ENCODE measurements at regions not wholly inside any gene's neighbourhood (a gene's known extent, or its start where the extent isn't known, plus 50 kb on each side); places are given as distances from the start of the nearest gene placed in this dataset.

GRCh38 chr3:118088696-118089095, 946.0 kb downstream of the IGSF11 start:
- Histone ChIP-seq H3K36me3 (ENCODE audit: control insufficient read depth in 5 of 5, insufficient read depth in 5 of 5, low read length in 5 of 5) (no peaks in the 10 kb centered on the region), H3K4me3 (ENCODE audit: low read depth in 1 of 5, low read length in 5 of 5) (no peak overlapping the region), H3K9me3 (ENCODE audit: control insufficient read depth in 5 of 5, low read length in 5 of 5) (peaks cover 0 to 11% (median 4%) of the 10 kb centered on the region in 5 donors)

GRCh38 chr3:118089563-118089962, 945.1 kb downstream of the IGSF11 start:
- Histone ChIP-seq H3K27ac (ENCODE audit: low read depth, low read length) (no peak overlapping the region), H3K27me3 (ENCODE audit: control insufficient read depth in 5 of 5, insufficient read depth in 4 of 5, low read length in 5 of 5) (no peaks in the 10 kb centered on the region), H3K4me3 (ENCODE audit: low read depth in 1 of 5, low read length in 5 of 5) (no peak overlapping the region), H3K9ac (ENCODE audit: low read length in 5 of 5) (no peak overlapping the region), H3K36me3 (ENCODE audit: control insufficient read depth in 5 of 5, insufficient read depth in 5 of 5, low read length in 5 of 5) (no peaks in the 10 kb centered on the region), H3K4me1 (ENCODE audit: control insufficient read depth in 5 of 5, insufficient read depth in 5 of 5, low read length in 5 of 5) (no peaks in the 10 kb centered on the region), H3K9me3 (ENCODE audit: control insufficient read depth in 5 of 5, low read length in 5 of 5) (peaks cover 0 to 11% (median 4%) of the 10 kb centered on the region in 5 donors)

More at GRCh38 chr3:118088696-118089095, 946.0 kb downstream of the IGSF11 start:
- Histone ChIP-seq H3K27me3 (ENCODE audit: control insufficient read depth in 5 of 5, insufficient read depth in 4 of 5, low read length in 5 of 5) (no peaks in the 10 kb centered on the region), H3K4me1 (ENCODE audit: control insufficient read depth in 5 of 5, insufficient read depth in 5 of 5, low read length in 5 of 5) (no peaks in the 10 kb centered on the region), H3K9ac (ENCODE audit: low read length in 5 of 5) (no peak overlapping the region), H3K27ac (ENCODE audit: low read depth, low read length) (no peak overlapping the region)

- Histone ChIP-seq H3K4me3 (ENCODE audit: low read depth in 1 of 5, low read length in 5 of 5) (no peak overlapping the region), H3K9ac (ENCODE audit: low read length in 5 of 5) (no peak overlapping the region), H3K27ac (ENCODE audit: low read depth, low read length) (no peak overlapping the region), H3K36me3 (ENCODE audit: control insufficient read depth in 5 of 5, insufficient read depth in 5 of 5, low read length in 5 of 5) (no peaks in the 10 kb centered on the region), H3K27me3 (ENCODE audit: control insufficient read depth in 5 of 5, insufficient read depth in 4 of 5, low read length in 5 of 5) (no peaks in the 10 kb centered on the region), H3K4me1 (ENCODE audit: control insufficient read depth in 5 of 5, insufficient read depth in 5 of 5, low read length in 5 of 5) (no peaks in the 10 kb centered on the region), H3K9me3 (ENCODE audit: control insufficient read depth in 5 of 5, low read length in 5 of 5) (peaks cover 0 to 11% (median 6%) of the 10 kb centered on the region in 5 donors)
These were observed 937.4 kb downstream of the IGSF11 start for GRCh38 chr3:118097226-118097625.

GRCh38 chr3:118097660-118098059, 937.0 kb downstream of the IGSF11 start:
- Histone ChIP-seq H3K4me1 (ENCODE audit: control insufficient read depth in 5 of 5, insufficient read depth in 5 of 5, low read length in 5 of 5) (no peaks in the 10 kb centered on the region), H3K27ac (ENCODE audit: low read depth, low read length) (no peak overlapping the region), H3K9me3 (ENCODE audit: control insufficient read depth in 5 of 5, low read length in 5 of 5) (peaks cover 0 to 9% (median 6%) of the 10 kb centered on the region in 5 donors), H3K4me3 (ENCODE audit: low read depth in 1 of 5, low read length in 5 of 5) (no peak overlapping the region), H3K36me3 (ENCODE audit: control insufficient read depth in 5 of 5, insufficient read depth in 5 of 5, low read length in 5 of 5) (no peaks in the 10 kb centered on the region), H3K27me3 (ENCODE audit: control insufficient read depth in 5 of 5, insufficient read depth in 4 of 5, low read length in 5 of 5) (no peaks in the 10 kb centered on the region), H3K9ac (ENCODE audit: low read length in 5 of 5) (no peak overlapping the region)

- no peak overlapping the region for H3K4me3 ChIP-seq (ENCODE audit: low read depth in 1 of 5, low read length in 5 of 5)
- H3K4me1 ChIP-seq (ENCODE audit: control insufficient read depth in 5 of 5, insufficient read depth in 5 of 5, low read length in 5 of 5) = no peaks in the 10 kb centered on the region
- H3K9me3 ChIP-seq (ENCODE audit: control insufficient read depth in 5 of 5, low read length in 5 of 5) = peaks cover 0 to 2% (median 0%) of the 10 kb centered on the region in 5 donors
- H3K9ac ChIP-seq (ENCODE audit: low read length in 5 of 5) = no peak overlapping the region
- H3K27ac ChIP-seq (ENCODE audit: low read depth, low read length) = no peak overlapping the region
- no peaks in the 10 kb centered on the region for H3K27me3 ChIP-seq (ENCODE audit: control insufficient read depth in 5 of 5, insufficient read depth in 4 of 5, low read length in 5 of 5)
- no peaks in the 10 kb centered on the region for H3K36me3 ChIP-seq (ENCODE audit: control insufficient read depth in 5 of 5, insufficient read depth in 5 of 5, low read length in 5 of 5)
These were observed 935.8 kb downstream of the IGSF11 start for GRCh38 chr3:118098827-118099226.

GRCh38 chr3:118101891-118102290, 932.8 kb downstream of the IGSF11 start:
- Histone ChIP-seq H3K27me3 (ENCODE audit: control insufficient read depth in 5 of 5, insufficient read depth in 4 of 5, low read length in 5 of 5) (no peaks in the 10 kb centered on the region), H3K9ac (ENCODE audit: low read length in 5 of 5) (no peak overlapping the region), H3K36me3 (ENCODE audit: control insufficient read depth in 5 of 5, insufficient read depth in 5 of 5, low read length in 5 of 5) (no peaks in the 10 kb centered on the region), H3K4me3 (ENCODE audit: low read depth in 1 of 5, low read length in 5 of 5) (no peak overlapping the region), H3K4me1 (ENCODE audit: control insufficient read depth in 5 of 5, insufficient read depth in 5 of 5, low read length in 5 of 5) (no peaks in the 10 kb centered on the region), H3K9me3 (ENCODE audit: control insufficient read depth in 5 of 5, low read length in 5 of 5) (no peaks in the 10 kb centered on the region), H3K27ac (ENCODE audit: low read depth, low read length) (no peak overlapping the region)

GRCh38 chr3:118102737-118103136, 931.9 kb downstream of the IGSF11 start:
- no peak overlapping the region for H3K9ac ChIP-seq (ENCODE audit: low read length in 5 of 5)
- H3K4me1 ChIP-seq (ENCODE audit: control insufficient read depth in 5 of 5, insufficient read depth in 5 of 5, low read length in 5 of 5) = no peaks in the 10 kb centered on the region
- H3K36me3 ChIP-seq (ENCODE audit: control insufficient read depth in 5 of 5, insufficient read depth in 5 of 5, low read length in 5 of 5) = no peaks in the 10 kb centered on the region
- H3K4me3 ChIP-seq (ENCODE audit: low read depth in 1 of 5, low read length in 5 of 5) = no peak overlapping the region
- H3K27me3 ChIP-seq (ENCODE audit: control insufficient read depth in 5 of 5, insufficient read depth in 4 of 5, low read length in 5 of 5) = no peaks in the 10 kb centered on the region
- no peak overlapping the region for H3K27ac ChIP-seq (ENCODE audit: low read depth, low read length)
- H3K9me3 ChIP-seq (ENCODE audit: control insufficient read depth in 5 of 5, low read length in 5 of 5) = no peaks in the 10 kb centered on the region

GRCh38 chr3:118108201-118108600, 926.4 kb downstream of the IGSF11 start:
- H3K4me3 ChIP-seq (ENCODE audit: low read depth in 1 of 5, low read length in 5 of 5) = no peak overlapping the region
- no peaks in the 10 kb centered on the region for H3K4me1 ChIP-seq (ENCODE audit: control insufficient read depth in 5 of 5, insufficient read depth in 5 of 5, low read length in 5 of 5)
- no peak overlapping the region for H3K9ac ChIP-seq (ENCODE audit: low read length in 5 of 5)
- H3K27me3 ChIP-seq (ENCODE audit: control insufficient read depth in 5 of 5, insufficient read depth in 4 of 5, low read length in 5 of 5) = no peaks in the 10 kb centered on the region
- H3K36me3 ChIP-seq (ENCODE audit: control insufficient read depth in 5 of 5, insufficient read depth in 5 of 5, low read length in 5 of 5) = no peaks in the 10 kb centered on the region
- no peaks in the 10 kb centered on the region for H3K9me3 ChIP-seq (ENCODE audit: control insufficient read depth in 5 of 5, low read length in 5 of 5)
- no peak overlapping the region for H3K27ac ChIP-seq (ENCODE audit: low read depth, low read length)

GRCh38 chr3:118108769-118109168, 925.9 kb downstream of the IGSF11 start:
- Histone ChIP-seq H3K9me3 (ENCODE audit: control insufficient read depth in 5 of 5, low read length in 5 of 5) (no peaks in the 10 kb centered on the region), H3K36me3 (ENCODE audit: control insufficient read depth in 5 of 5, insufficient read depth in 5 of 5, low read length in 5 of 5) (no peaks in the 10 kb centered on the region), H3K4me1 (ENCODE audit: control insufficient read depth in 5 of 5, insufficient read depth in 5 of 5, low read length in 5 of 5) (no peaks in the 10 kb centered on the region), H3K9ac (ENCODE audit: low read length in 5 of 5) (no peak overlapping the region), H3K27ac (ENCODE audit: low read depth, low read length) (no peak overlapping the region), H3K27me3 (ENCODE audit: control insufficient read depth in 5 of 5, insufficient read depth in 4 of 5, low read length in 5 of 5) (no peaks in the 10 kb centered on the region), H3K4me3 (ENCODE audit: low read depth in 1 of 5, low read length in 5 of 5) (no peak overlapping the region)

GRCh38 chr3:118110211-118110610, 924.4 kb downstream of the IGSF11 start:
- Histone ChIP-seq H3K27ac (ENCODE audit: low read depth, low read length) (no peak overlapping the region), H3K27me3 (ENCODE audit: control insufficient read depth in 5 of 5, insufficient read depth in 4 of 5, low read length in 5 of 5) (no peaks in the 10 kb centered on the region), H3K36me3 (ENCODE audit: control insufficient read depth in 5 of 5, insufficient read depth in 5 of 5, low read length in 5 of 5) (no peaks in the 10 kb centered on the region), H3K9ac (ENCODE audit: low read length in 5 of 5) (no peak overlapping the region), H3K9me3 (ENCODE audit: control insufficient read depth in 5 of 5, low read length in 5 of 5) (no peaks in the 10 kb centered on the region), H3K4me1 (ENCODE audit: control insufficient read depth in 5 of 5, insufficient read depth in 5 of 5, low read length in 5 of 5) (no peaks in the 10 kb centered on the region), H3K4me3 (ENCODE audit: low read depth in 1 of 5, low read length in 5 of 5) (no peak overlapping the region)

- Histone ChIP-seq H3K27me3 (ENCODE audit: control insufficient read depth in 5 of 5, insufficient read depth in 4 of 5, low read length in 5 of 5) (no peaks in the 10 kb centered on the region), H3K9ac (ENCODE audit: low read length in 5 of 5) (no peak overlapping the region), H3K27ac (ENCODE audit: low read depth, low read length) (no peak overlapping the region), H3K36me3 (ENCODE audit: control insufficient read depth in 5 of 5, insufficient read depth in 5 of 5, low read length in 5 of 5) (no peaks in the 10 kb centered on the region), H3K4me1 (ENCODE audit: control insufficient read depth in 5 of 5, insufficient read depth in 5 of 5, low read length in 5 of 5) (no peaks in the 10 kb centered on the region), H3K4me3 (ENCODE audit: low read depth in 1 of 5, low read length in 5 of 5) (no peak overlapping the region), H3K9me3 (ENCODE audit: control insufficient read depth in 5 of 5, low read length in 5 of 5) (no peaks in the 10 kb centered on the region)
These were observed 917.7 kb downstream of the IGSF11 start for GRCh38 chr3:118116991-118117390.

Measured in subcutaneous abdominal adipose tissue (tissue), 5 donors.